HG02970 (cell line): ENCODE measurements at regions not wholly inside any gene's neighbourhood (a gene's known extent, or its start where the extent isn't known, plus 50 kb on each side); places are given as distances from the start of the nearest gene placed in this dataset.

Source experiments
- ATAC-seq: cut with Tn5 transposase; IDR thresholded peaks from one replicate; pipeline ENCODE4 v1.9.1; 2021; ENCODE audit warnings: mild to moderate bottlenecking, moderate library complexity, moderate number of reproducible peaks; ENCODE audit not compliant: unreplicated experiment, low FRiP score

DNA sequence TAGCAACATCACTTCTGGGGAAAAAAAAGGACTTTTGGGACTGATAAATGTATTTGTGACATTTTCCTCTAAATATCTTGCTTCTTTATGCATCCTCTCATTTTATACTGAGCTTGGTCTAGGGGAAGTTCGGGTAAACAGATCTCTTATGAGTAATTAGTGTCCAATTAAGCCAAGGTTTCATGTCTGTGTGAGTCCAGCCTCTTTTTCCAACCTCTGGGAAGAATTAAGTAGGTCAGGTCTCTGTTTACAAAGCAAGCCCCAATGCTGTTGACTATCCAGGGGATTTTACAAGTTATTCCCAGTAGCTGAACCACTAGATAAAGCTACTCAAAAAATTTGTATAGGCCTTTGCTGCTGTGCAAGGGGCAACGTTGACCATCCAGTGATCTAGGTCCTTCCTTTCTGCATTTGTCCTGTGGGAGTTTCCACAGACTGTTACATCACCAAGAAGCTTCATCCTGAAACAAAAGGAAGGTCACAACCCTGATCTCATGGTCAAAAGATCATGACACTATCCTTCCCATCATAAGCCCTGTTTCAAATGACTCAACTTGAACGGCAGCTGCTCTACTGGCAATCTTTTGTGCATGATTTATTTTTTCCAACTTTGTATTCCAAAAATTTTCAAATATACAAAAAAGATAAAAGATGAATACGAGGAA is 74.3 kb downstream of the ETS2 start:
- ATAC-seq: no peak

DNA sequence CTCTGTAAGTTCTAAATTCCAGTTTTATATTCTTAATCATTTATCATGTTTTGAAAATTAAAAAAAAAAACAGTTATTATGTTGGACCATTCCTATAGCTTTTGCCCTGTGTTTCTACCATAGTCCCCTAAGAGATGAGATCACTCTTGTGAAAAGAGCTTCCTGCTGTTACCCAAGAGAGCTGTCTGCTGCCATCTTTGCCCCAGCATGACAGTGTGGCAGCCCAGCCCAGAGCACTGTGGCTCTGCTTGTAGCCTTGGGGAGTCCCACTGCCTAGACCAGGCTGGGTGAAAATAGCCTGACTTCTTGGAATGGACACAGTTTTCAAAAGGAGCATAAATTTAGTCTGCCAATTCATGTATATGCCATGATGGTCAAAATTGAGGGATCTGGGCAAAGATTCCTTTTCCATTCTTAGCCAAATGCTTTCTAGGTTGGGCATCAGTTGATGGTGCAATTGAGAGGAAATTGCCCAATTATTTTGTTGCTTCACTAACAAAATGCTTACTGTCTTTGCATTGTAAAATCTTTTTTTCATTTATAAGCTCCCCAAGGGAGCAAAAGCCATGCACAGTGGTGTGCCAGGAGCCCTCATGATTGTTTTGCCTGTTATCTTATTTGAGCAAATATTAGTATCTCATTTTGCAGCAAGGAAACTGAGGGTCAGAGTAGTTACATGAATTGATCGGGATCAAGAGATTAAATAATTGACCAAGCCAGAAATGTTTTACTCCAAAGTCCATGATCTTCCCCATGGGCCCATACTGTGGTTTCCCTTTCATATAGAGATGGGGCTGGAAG is 72.8 kb downstream of the ETS2 start:
- ATAC-seq: no peak

DNA sequence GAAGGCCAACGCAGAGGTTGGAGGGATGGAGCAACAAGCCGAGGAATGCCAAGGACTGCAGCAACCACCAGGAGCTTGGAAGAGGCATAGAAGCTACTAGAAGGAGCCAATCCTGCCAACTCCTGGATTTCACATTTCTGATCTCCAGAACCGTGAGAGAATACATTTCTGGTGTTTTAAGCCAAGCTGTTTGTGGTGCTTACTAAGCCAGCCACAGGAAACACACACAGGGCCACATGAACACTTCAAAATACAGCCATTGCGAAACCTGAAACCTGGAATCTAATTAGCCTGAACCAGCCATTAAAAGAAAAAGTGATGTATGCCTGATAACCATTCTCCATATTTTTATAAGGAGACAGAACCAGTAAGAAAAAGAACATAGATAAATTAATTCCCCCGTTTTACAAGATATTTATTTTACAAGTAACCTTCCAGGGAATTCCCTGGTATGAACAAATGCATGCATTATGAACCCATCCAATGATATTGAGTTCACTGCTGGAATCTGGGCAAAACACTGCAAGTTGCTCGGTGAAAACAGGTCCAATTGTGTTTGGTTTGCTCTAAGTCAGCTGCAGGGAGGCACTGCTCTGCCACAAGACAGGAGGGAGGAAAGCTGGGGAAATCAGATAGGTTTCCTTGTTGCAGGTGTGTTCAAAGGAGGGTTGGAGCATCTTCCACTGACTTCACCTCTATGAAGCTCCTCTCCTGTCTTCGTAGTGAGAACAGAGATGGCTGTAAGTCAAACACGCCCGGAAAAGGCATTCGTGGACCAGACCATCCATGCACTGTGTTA is 70.2 kb downstream of the ETS2 start:
- ATAC-seq: no peak
